SK-N-SH (cell line): ENCODE measurements at regions not wholly inside any gene's neighbourhood (a gene's known extent, or its start where the extent isn't known, plus 50 kb on each side); places are given as distances from the start of the nearest gene placed in this dataset.

Experiments used
- CTCF ChIA-PET: fragments of 300-600, 350-600 bp; formaldehyde crosslinking; extraction: SDS; loops from one replicate; lab custom pipeline; 2021; lab: Yijun Ruan, JAX
- POLR2A ChIA-PET: fragments of 350-600 bp; sonication (Branson Sonifier 250); formaldehyde crosslinking; extraction: SDS; loops from one replicate; lab custom pipeline; 2020; ENCODE audit warnings: antibody characterized with exemption, inconsistent platforms; lab: Yijun Ruan, JAX
- DNase-seq: peaks from one replicate; pipeline ENCODE4 v3.0.0; 2012
- H2AFZ ChIP-seq: fragments of 200-600 bp; sonication (generic); 2 replicates; pipeline ENCODE4 v1.8.1; 2016; ENCODE audit warnings: antibody characterized with exemption, mild to moderate bottlenecking, low read depth
- H3F3A ChIP-seq: fragments of 200-600 bp; sonication (generic); replicated peaks from 2 replicates; pipeline ENCODE3; 2016; ENCODE audit warnings: antibody characterized with exemption, mild to moderate bottlenecking; ENCODE audit not compliant: insufficient read depth
- H3K27ac ChIP-seq, 2 experiments: fragments of 200-500 bp in 1 of 2; fragments of 200-600 bp in 1 of 2; sonication (Bioruptor generic) in 1 of 2; sonication (generic), shearing (Covaris generic) in 1 of 2; 2 replicates each; pipeline versions ENCODE4 v1.5.1 to v1.6.1; 2014 to 2016; ENCODE audit warnings: low read depth in 2 of 2, inconsistent platforms in 1 of 2, low read length in 1 of 2, mild to moderate bottlenecking in 1 of 2, mixed read lengths in 1 of 2
- H3K27me3 ChIP-seq: fragments of 200-600 bp; sonication (generic), shearing (Covaris generic); 2 replicates; pipeline ENCODE4 v1.6.1; 2016; ENCODE audit warnings: mixed run types; ENCODE audit not compliant: insufficient read depth
- H3K36me3 ChIP-seq, 2 experiments: fragments of 200-500 bp in 1 of 2; fragments of 200-600 bp in 1 of 2; sonication (Bioruptor generic) in 1 of 2; sonication (generic) in 1 of 2; replicated peaks in 1 of 2; 2 replicates each; pipeline versions ENCODE3 to v1.5.1; 2014 to 2016; ENCODE audit warnings: low read length in 1 of 2, mild to moderate bottlenecking in 1 of 2; ENCODE audit not compliant: insufficient read depth in 2 of 2, control insufficient read depth in 1 of 2
- H3K4me1 ChIP-seq, 2 experiments: fragments of 200-500 bp in 1 of 2; fragments of 200-600 bp in 1 of 2; sonication (Bioruptor generic) in 1 of 2; sonication (generic), shearing (Covaris generic) in 1 of 2; 2 replicates each; pipeline versions ENCODE4 v1.5.1 to v1.6.1; 2014 to 2016; ENCODE audit warnings: low read depth in 1 of 2, low read length in 1 of 2, mixed run types in 1 of 2; ENCODE audit not compliant: insufficient read depth in 2 of 2, control insufficient read depth in 1 of 2
- H3K4me2 ChIP-seq: fragments of 200-600 bp; sonication (generic), shearing (Covaris generic); 2 replicates; pipeline ENCODE4 v1.6.1; 2017; ENCODE audit warnings: mixed run types
- H3K4me3 ChIP-seq, 2 experiments: fragments of 200-500 bp in 1 of 2; fragments of 200-600 bp in 1 of 2; sonication (Bioruptor generic) in 1 of 2; sonication (generic), shearing (Covaris generic) in 1 of 2; 2 replicates each; pipeline versions ENCODE4 v1.5.1 to v1.8.1; 2014 to 2016; ENCODE audit warnings: low read depth in 2 of 2, inconsistent platforms in 1 of 2, low read length in 1 of 2, mild to moderate bottlenecking in 1 of 2, mixed read lengths in 1 of 2, moderate library complexity in 1 of 2
- H3K79me2 ChIP-seq: fragments of 200-600 bp; sonication (generic); 2 replicates; pipeline ENCODE4 v1.8.1; 2017; ENCODE audit warnings: mild to moderate bottlenecking; ENCODE audit not compliant: insufficient read depth
- H3K9ac ChIP-seq: fragments of 200-600 bp; sonication (generic); 2 replicates; pipeline ENCODE4 v1.6.1; 2017; ENCODE audit warnings: mixed run types
- H3K9me2 ChIP-seq: fragments of 200-600 bp; sonication (generic); 2 replicates; pipeline ENCODE4 v1.6.1; 2017; ENCODE audit warnings: mixed run types
- H3K9me3 ChIP-seq: fragments of 200-600 bp; sonication (generic); 2 replicates; pipeline ENCODE4 v1.6.1; 2017; ENCODE audit warnings: mixed run types, mild to moderate bottlenecking, moderate library complexity
- H4K20me1 ChIP-seq: fragments of 200-600 bp; sonication (generic); 2 replicates; pipeline ENCODE4 v1.6.1; 2017; ENCODE audit warnings: mild to moderate bottlenecking, mixed run types; ENCODE audit not compliant: insufficient read depth
- EP300 ChIP-seq, 2 experiments: IDR thresholded peaks; 2 replicates each; pipeline versions ENCODE4 v1.4.0 to v1.6.1; 2012; ENCODE audit warnings: borderline replicate concordance in 1 of 2, low read depth in 1 of 2, low read length in 1 of 2
- FOSL2 ChIP-seq: IDR thresholded peaks from 2 replicates; pipeline ENCODE4 v1.4.0; 2012; ENCODE audit warnings: low read depth, mild to moderate bottlenecking, moderate library complexity, borderline replicate concordance
- POLR2AphosphoS5 ChIP-seq: IDR thresholded peaks from 2 replicates; pipeline ENCODE4 v1.6.1; 2012; ENCODE audit warnings: low read depth, low read length
- RAD21 ChIP-seq: IDR thresholded peaks from 2 replicates; pipeline ENCODE4 v1.6.1; 2012; ENCODE audit warnings: mild to moderate bottlenecking, low read length
- RFX5 ChIP-seq: IDR thresholded peaks from 2 replicates; pipeline ENCODE4 v1.6.1; 2012; ENCODE audit warnings: mild to moderate bottlenecking, improper control_type of control experiment, low read length
- RXRA ChIP-seq: IDR thresholded peaks from 2 replicates; pipeline ENCODE4 v1.4.0; 2012; ENCODE audit warnings: low read depth, mild to moderate bottlenecking, borderline replicate concordance
- TAF1 ChIP-seq: IDR thresholded peaks from 2 replicates; pipeline ENCODE4 v1.6.1; 2012; ENCODE audit warnings: low read depth, mild to moderate bottlenecking, low read length, moderate library complexity, borderline replicate concordance
- TEAD4 ChIP-seq: IDR thresholded peaks from 2 replicates; pipeline ENCODE4 v1.4.0; 2012; ENCODE audit warnings: mild to moderate bottlenecking, borderline replicate concordance; ENCODE audit not compliant: insufficient read depth
- WGBS: methylation state at CpG from one replicate; pipeline ENCODE4 v1.1.6; 2017; ENCODE audit warnings: low lambda C conversion rate; 5-methylcytosine and 5-hydroxymethylcytosine counted together
- TF ChIP-seq, protein P1 (sequence below): IDR thresholded peaks from 2 replicates; pipeline ENCODE4 v1.4.0; 2012; ENCODE audit warnings: low read depth, borderline replicate concordance

DNA sequence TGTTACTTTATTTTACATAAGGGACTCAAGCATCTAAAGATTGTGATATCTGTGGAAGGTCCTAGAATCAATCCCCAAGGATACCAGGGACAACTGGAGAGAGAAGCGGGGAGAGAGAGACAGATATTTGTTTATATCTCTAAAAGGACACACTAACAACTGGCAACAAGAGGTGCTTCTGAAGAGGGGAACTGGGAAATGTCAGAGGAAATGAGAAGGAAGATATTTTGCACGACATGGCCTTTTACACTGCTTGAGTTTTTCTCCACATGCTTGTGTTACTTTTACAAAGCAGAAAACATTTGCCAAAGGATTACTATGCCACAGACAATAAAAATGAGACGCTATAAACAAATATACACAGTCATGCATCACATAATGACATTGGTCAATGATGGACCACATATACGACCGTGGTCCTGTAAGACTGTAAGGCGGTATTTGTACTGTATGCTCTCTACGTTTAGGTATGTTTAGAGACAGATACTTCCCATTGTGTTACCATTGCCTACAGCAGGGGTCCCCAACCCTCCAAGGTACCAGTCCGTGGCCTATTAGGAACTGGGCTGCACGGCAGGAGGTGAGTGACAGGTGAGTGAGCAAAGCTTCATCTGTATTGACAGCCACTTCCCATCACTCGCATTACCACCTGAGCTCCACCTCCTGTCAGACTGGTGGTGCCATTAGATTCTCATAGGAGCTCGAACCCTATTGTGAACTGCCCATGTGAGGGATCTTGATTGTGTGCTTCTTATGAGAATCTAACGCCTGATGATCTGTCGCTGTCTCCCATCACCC is 64.6 kb upstream of the PTPN1 start:
- TF ChIP-seq, protein P1, sequence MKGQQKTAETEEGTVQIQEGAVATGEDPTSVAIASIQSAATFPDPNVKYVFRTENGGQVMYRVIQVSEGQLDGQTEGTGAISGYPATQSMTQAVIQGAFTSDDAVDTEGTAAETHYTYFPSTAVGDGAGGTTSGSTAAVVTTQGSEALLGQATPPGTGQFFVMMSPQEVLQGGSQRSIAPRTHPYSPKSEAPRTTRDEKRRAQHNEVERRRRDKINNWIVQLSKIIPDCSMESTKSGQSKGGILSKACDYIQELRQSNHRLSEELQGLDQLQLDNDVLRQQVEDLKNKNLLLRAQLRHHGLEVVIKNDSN: no peak
- TF ChIP-seq TEAD4 (no peak), RXRA (no peak), TAF1 (no peak), EP300 (IDR thresholded peaks at IDR 0.05; ENCODE audit: borderline replicate concordance in 1 of 2, low read depth in 1 of 2, low read length in 1 of 2) (no peak), RFX5 (no peak), POLR2AphosphoS5 (no peak)
- no peak overlapping the region for H3K4me3 ChIP-seq
- WGBS: 90% methylated on average over 13 of the region's 13 CpGs
- no peak overlapping the region for H3K4me2 ChIP-seq
- no peaks in the 10 kb centered on the region for H3K9me2 ChIP-seq
- H3K9me3 ChIP-seq: no peaks in the 10 kb centered on the region
- no peaks in the 10 kb centered on the region for H3K79me2 ChIP-seq
- H4K20me1 ChIP-seq: no peaks in the 10 kb centered on the region
- CTCF ChIA-PET: no interaction called here
- H3K4me1 ChIP-seq: peaks cover 0 to 4% of the 10 kb centered on the region in 2 experiments; a peak in 1 of 4 replicates
- H3K27ac ChIP-seq: no peak overlapping the region
- no peak overlapping the region for H2AFZ ChIP-seq
- no peak for DNase-seq
- H3K36me3 ChIP-seq: no peaks in the 10 kb centered on the region
- H3F3A ChIP-seq: peaks cover 8% of the 10 kb centered on the region
- no peaks in the 10 kb centered on the region for H3K27me3 ChIP-seq
- no peak overlapping the region for H3K9ac ChIP-seq
- POLR2A ChIA-PET: no interaction called here

GRCh38 chr20:50446351-50447101 is 63.7 kb upstream of the PTPN1 start:
- WGBS: 85% methylated on average over 14 of the region's 16 CpGs
- CTCF ChIA-PET: interaction anchor here (1.0 kb wide), 1 partner anchor 142 kb away, joined by 3 read pairs; no protein-coding TSS in a partner anchor

More at GRCh38 chr20:50446351-50447101, 63.7 kb upstream of the PTPN1 start:
- no peak for TF ChIP-seq RFX5
- TF ChIP-seq RAD21: no peak
- no peak for TF ChIP-seq FOSL2
- peaks cover 3% of the 10 kb centered on the region for H3F3A ChIP-seq
- no peak overlapping the region for H3K4me3 ChIP-seq
- DNase-seq: no peak
- no peaks in the 10 kb centered on the region for H4K20me1 ChIP-seq
- no peak overlapping the region for H3K4me2 ChIP-seq
- no peak overlapping the region for H3K9ac ChIP-seq
- no peaks in the 10 kb centered on the region for H3K27me3 ChIP-seq
- no peak overlapping the region for H3K27ac ChIP-seq
- H3K9me2 ChIP-seq: no peaks in the 10 kb centered on the region
- POLR2A ChIA-PET: no interaction called here
- H3K9me3 ChIP-seq: no peaks in the 10 kb centered on the region
- no peaks in the 10 kb centered on the region for H3K79me2 ChIP-seq
- H2AFZ ChIP-seq: no peak overlapping the region
- H3K4me1 ChIP-seq: peaks cover 0 to 4% of the 10 kb centered on the region in 2 experiments; a peak in 2 of 4 replicates
- H3K36me3 ChIP-seq: no peaks in the 10 kb centered on the region
